ENCODE measurements at regions not wholly inside any gene's neighbourhood (a gene's known extent, or its start where the extent isn't known, plus 50 kb on each side); places are given as distances from the start of the nearest gene placed in this dataset.
A peak's percentile ranks its signal among the peaks of the same experiment; 100 is the strongest.

DNA sequence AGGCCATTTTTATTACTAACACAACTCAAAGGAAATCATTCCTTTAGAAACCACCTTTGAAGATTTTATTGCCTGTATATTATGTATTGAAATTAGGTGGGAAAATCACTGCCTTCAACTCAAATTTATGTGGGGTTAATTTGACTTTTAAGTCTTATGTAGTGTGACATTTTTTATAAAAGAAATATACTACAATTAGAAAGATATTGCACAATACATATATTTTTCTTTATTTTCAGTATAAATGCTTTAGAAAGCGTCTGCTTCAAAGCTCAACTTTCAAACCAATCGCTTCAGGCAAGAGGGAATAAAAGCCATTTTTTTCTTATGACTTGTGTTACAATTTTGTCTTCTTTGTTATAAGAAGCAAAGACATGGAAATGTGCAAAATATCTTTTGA lies 337.4 kb upstream of the ZWINT start:
- Mint-ChIP-seq H3K27me3 (no peaks in the 10 kb centered on the region), H3K4me3 (no peak overlapping the region), H3K36me3 (ENCODE audit: low read depth) (no peaks in the 10 kb centered on the region), H3K27ac (no peak overlapping the region), H3K4me1 (no peaks in the 10 kb centered on the region)
- DNase-seq, result no peak
- ATAC-seq, result no peak
- no peaks in the 10 kb centered on the region for H3K9me3 ChIP-seq (ENCODE audit: control insufficient read depth, low read length, poor library complexity, severe bottlenecking)

DNA sequence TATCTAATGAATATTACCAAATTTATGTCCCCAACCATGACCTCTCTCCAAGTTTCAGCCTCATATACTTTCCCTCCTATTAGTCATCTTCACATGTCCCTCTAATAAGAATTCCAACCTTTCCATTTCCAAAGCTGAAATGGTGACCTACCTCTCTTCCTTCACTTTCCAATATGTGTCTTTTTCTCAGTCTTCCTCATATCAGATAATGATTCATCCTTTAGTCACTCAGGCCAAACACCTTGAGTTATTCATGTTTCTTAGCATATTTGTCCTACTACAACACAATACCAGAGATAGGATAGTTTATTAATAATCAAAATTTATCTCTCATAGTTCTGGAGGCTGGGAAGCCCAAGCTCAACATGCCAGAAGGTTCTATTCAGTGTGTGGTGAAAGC lies 318.5 kb upstream of the ZWINT start:
- no peaks in the 10 kb centered on the region for H3K36me3 Mint-ChIP-seq (ENCODE audit: low read depth)
- no peak overlapping the region for H3K27ac Mint-ChIP-seq
- H3K4me3 Mint-ChIP-seq, result no peak overlapping the region
- H3K9me3 ChIP-seq (ENCODE audit: control insufficient read depth, low read length, poor library complexity, severe bottlenecking), result no peaks in the 10 kb centered on the region
- ATAC-seq (no peak), DNase-seq (no peak)
- H3K4me1 Mint-ChIP-seq, result no peaks in the 10 kb centered on the region
- no peaks in the 10 kb centered on the region for H3K27me3 Mint-ChIP-seq

GRCh38 chr10:56662765-56663447 lies 301.8 kb upstream of the ZWINT start:
- DNase-seq, result no peak
- no peaks in the 10 kb centered on the region for H3K9me3 ChIP-seq (ENCODE audit: control insufficient read depth, low read length, poor library complexity, severe bottlenecking)
- Mint-ChIP-seq H3K4me1 (no peaks in the 10 kb centered on the region), H3K4me3 (no peak overlapping the region), H3K27me3 (no peaks in the 10 kb centered on the region), H3K27ac (no peak overlapping the region), H3K36me3 (ENCODE audit: low read depth) (no peaks in the 10 kb centered on the region)
- ATAC-seq, result no peak

DNA sequence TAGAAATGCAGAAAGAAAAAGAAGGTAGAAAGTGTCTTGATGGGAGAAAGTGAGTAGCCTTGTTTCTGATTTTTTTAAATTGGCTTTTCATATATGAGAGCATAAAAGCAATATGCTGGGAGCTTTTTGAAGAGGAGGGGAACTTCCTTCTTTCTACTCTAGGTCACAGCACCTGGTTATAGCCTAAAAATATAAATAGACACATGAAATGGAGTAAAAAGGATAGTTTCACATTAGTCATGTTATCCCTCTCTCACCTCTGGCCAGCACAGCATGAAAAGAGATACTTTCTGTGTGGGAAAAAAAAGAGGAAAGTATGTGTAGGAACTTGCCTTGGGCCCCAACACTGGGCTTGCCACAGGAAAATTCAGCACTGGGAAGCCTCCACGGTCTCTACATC lies 292.2 kb upstream of the ZWINT start:
- Mint-ChIP-seq H3K27me3 (no peaks in the 10 kb centered on the region), H3K4me1 (no peaks in the 10 kb centered on the region), H3K36me3 (ENCODE audit: low read depth) (no peaks in the 10 kb centered on the region), H3K4me3 (no peak overlapping the region), H3K27ac (no peak overlapping the region)
- ATAC-seq (no peak), DNase-seq (no peak)
- H3K9me3 ChIP-seq (ENCODE audit: control insufficient read depth, low read length, poor library complexity, severe bottlenecking), result no peaks in the 10 kb centered on the region

GRCh38 chr10:56646329-56647111 lies 285.5 kb upstream of the ZWINT start:
- no peaks in the 10 kb centered on the region for H3K27me3 Mint-ChIP-seq
- H3K36me3 Mint-ChIP-seq (ENCODE audit: low read depth), result no peaks in the 10 kb centered on the region
- ATAC-seq, result no peak
- no peak overlapping the region for H3K4me3 Mint-ChIP-seq
- DNase-seq, result no peak
- H3K9me3 ChIP-seq (ENCODE audit: control insufficient read depth, low read length, poor library complexity, severe bottlenecking), result no peaks in the 10 kb centered on the region
- no peaks in the 10 kb centered on the region for H3K4me1 Mint-ChIP-seq
- H3K27ac Mint-ChIP-seq, result no peak overlapping the region

DNA sequence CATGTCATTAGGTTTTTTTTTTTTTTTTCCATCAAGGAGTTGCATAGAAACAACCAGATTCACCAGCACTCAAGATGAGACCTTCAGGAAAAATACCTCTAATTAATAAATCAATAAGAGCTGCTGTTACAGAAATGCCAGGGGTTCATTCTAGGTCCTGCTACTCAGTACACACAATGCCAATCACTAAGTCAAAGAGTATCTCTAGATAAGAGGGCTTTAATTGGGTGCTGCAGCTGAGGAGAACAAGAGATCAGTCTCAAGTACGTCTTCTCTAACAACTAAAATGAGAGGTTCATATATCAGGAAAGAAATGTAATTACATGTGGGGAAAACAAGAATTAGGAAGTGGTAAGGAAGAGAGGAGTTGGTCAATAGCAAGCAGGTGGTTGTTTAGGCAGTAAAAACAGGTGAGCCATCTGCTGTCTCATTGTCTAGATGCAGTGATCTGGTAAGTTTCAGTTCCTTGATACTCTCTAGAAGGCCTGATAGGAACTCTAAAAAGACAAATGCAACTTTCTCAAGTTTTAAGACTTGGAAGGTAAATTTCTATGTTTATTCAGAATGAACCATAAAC lies 272.9 kb upstream of the ZWINT start:
- Mint-ChIP-seq H3K27ac (no peak overlapping the region), H3K4me1 (no peaks in the 10 kb centered on the region), H3K36me3 (ENCODE audit: low read depth) (no peaks in the 10 kb centered on the region), H3K4me3 (no peak overlapping the region), H3K27me3 (no peaks in the 10 kb centered on the region)
- ATAC-seq (peak; percentile 48), DNase-seq (no peak)
- H3K9me3 ChIP-seq (ENCODE audit: control insufficient read depth, low read length, poor library complexity, severe bottlenecking), result no peaks in the 10 kb centered on the region

- no peaks in the 10 kb centered on the region for H3K9me3 ChIP-seq (ENCODE audit: control insufficient read depth, low read length, poor library complexity, severe bottlenecking)
- Mint-ChIP-seq H3K27me3 (no peaks in the 10 kb centered on the region), H3K36me3 (ENCODE audit: low read depth) (no peaks in the 10 kb centered on the region), H3K4me3 (no peak overlapping the region), H3K4me1 (no peaks in the 10 kb centered on the region), H3K27ac (no peak overlapping the region)
- ATAC-seq (no peak), DNase-seq (no peak)
Observed at GRCh38 chr10:56632537-56632936, 271.5 kb upstream of the ZWINT start.

DNA sequence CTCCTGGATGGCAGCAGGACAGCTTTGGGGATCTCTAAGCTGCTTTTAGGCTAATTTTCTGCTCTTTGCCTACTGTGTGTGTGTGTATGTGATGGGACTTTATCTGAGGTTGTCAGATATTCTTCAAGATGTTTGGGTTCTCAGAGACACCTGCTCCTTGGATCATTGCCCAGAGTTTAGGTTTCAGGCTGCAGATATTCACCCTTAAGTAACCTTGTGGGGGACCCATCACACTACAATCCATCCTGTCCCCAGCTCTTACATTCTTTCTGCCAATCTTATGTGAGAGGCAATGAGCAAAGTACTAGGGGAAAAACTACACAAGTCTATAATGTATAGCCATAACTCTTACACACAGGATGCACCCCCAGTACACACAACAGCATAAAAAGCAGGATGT lies 263.0 kb upstream of the ZWINT start:
- no peak overlapping the region for H3K27ac Mint-ChIP-seq

GRCh38 chr10:56623064-56623463 lies 262.0 kb upstream of the ZWINT start:
- no peaks in the 10 kb centered on the region for H3K9me3 ChIP-seq (ENCODE audit: control insufficient read depth, low read length, poor library complexity, severe bottlenecking)
- ATAC-seq (no peak), DNase-seq (no peak)
- Mint-ChIP-seq H3K27ac (no peak overlapping the region), H3K4me3 (no peak overlapping the region), H3K27me3 (no peaks in the 10 kb centered on the region), H3K36me3 (ENCODE audit: low read depth) (no peaks in the 10 kb centered on the region), H3K4me1 (no peaks in the 10 kb centered on the region)

More for the DNA sequence above, 263.0 kb upstream of the ZWINT start:
- no peaks in the 10 kb centered on the region for H3K9me3 ChIP-seq (ENCODE audit: control insufficient read depth, low read length, poor library complexity, severe bottlenecking)
- ATAC-seq (no peak), DNase-seq (no peak)
- Mint-ChIP-seq H3K4me1 (no peaks in the 10 kb centered on the region), H3K27me3 (no peaks in the 10 kb centered on the region), H3K4me3 (no peak overlapping the region), H3K36me3 (ENCODE audit: low read depth) (no peaks in the 10 kb centered on the region)

DNA sequence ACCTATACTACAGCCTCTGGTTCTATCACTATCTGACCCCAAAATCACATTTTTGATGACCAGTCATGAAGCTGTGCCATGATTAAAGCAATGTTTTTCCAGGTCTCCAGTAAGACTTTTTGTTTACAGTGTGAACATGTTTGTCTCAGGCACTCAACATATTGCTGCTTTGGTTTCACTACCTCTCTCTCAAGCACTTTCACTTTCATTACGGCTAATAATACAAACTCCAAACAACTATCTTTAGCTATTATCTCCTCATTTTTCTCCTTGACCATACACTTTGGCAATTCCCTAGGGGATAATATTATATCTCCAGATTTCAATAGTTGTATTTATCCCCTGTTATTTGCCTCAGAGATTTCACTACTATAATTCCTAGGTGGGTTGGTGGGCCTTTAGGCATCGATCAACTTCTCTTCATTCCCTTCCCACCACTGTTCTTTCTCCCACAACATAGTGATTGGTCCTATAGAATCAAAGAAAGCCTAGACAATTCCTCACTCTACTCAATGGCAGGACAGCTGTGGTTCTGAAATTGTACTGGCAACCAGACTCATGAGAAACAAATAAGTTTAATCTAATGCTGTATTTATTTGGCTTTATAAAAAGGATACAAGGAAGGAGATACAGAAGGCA lies 261.4 kb upstream of the ZWINT start:
- no peaks in the 10 kb centered on the region for H3K4me1 Mint-ChIP-seq
- H3K27ac Mint-ChIP-seq, result peak overlapping the region; percentile 12
- no peaks in the 10 kb centered on the region for H3K9me3 ChIP-seq (ENCODE audit: control insufficient read depth, low read length, poor library complexity, severe bottlenecking)
- no peaks in the 10 kb centered on the region for H3K27me3 Mint-ChIP-seq
- no peak for ATAC-seq
- no peaks in the 10 kb centered on the region for H3K36me3 Mint-ChIP-seq (ENCODE audit: low read depth)
- DNase-seq, result no peak
- H3K4me3 Mint-ChIP-seq, result peak overlapping the region; percentile 53

DNA sequence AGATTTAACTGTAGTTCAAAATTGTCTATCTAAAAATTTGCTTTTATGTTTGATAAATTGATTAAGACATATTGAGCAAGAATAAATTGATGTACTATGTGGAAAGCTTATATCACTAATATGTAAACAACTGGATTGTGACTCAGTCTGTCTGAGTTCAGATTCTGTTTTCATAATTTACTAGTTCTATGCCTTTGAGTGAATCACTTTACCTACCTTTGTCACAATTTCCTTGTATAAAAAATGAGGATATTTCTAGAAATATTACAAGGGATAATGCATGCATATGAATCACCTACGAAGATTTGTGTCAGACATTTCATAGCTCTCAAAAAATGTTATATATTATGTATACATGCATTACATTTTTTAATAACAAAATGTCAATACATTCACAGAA lies 245.1 kb upstream of the ZWINT start:
- H3K4me1 Mint-ChIP-seq, result no peaks in the 10 kb centered on the region
- H3K36me3 Mint-ChIP-seq (ENCODE audit: low read depth), result no peaks in the 10 kb centered on the region
- ATAC-seq (no peak), DNase-seq (no peak)
- no peak overlapping the region for H3K4me3 Mint-ChIP-seq
- H3K27me3 Mint-ChIP-seq, result no peaks in the 10 kb centered on the region
- H3K27ac Mint-ChIP-seq, result no peak overlapping the region
- no peaks in the 10 kb centered on the region for H3K9me3 ChIP-seq (ENCODE audit: control insufficient read depth, low read length, poor library complexity, severe bottlenecking)

GRCh38 chr10:56605051-56605450 lies 244.0 kb upstream of the ZWINT start:
- H3K27ac Mint-ChIP-seq, result no peak overlapping the region
- H3K4me1 Mint-ChIP-seq, result no peaks in the 10 kb centered on the region
- DNase-seq, result no peak
- H3K27me3 Mint-ChIP-seq, result no peaks in the 10 kb centered on the region
- no peaks in the 10 kb centered on the region for H3K9me3 ChIP-seq (ENCODE audit: control insufficient read depth, low read length, poor library complexity, severe bottlenecking)
- no peaks in the 10 kb centered on the region for H3K36me3 Mint-ChIP-seq (ENCODE audit: low read depth)
- H3K4me3 Mint-ChIP-seq, result no peak overlapping the region
- ATAC-seq, result no peak

GRCh38 chr10:56604624-56605023 lies 243.6 kb upstream of the ZWINT start:
- H3K27ac Mint-ChIP-seq, result no peak overlapping the region
- H3K4me1 Mint-ChIP-seq, result no peaks in the 10 kb centered on the region
- no peak overlapping the region for H3K4me3 Mint-ChIP-seq
- no peaks in the 10 kb centered on the region for H3K27me3 Mint-ChIP-seq
- no peaks in the 10 kb centered on the region for H3K36me3 Mint-ChIP-seq (ENCODE audit: low read depth)
- no peaks in the 10 kb centered on the region for H3K9me3 ChIP-seq (ENCODE audit: control insufficient read depth, low read length, poor library complexity, severe bottlenecking)
- no peak for ATAC-seq
- DNase-seq, result no peak
